GM18858 (cell line): ENCODE measurements at regions not wholly inside any gene's neighbourhood (a gene's known extent, or its start where the extent isn't known, plus 50 kb on each side); places are given as distances from the start of the nearest gene placed in this dataset.
"Not testable (repeated sequence)": the region's sequence is repeated elsewhere in the genome, so short reads cannot be mapped to it uniquely, and the experiment has no call there.

Experiments
- ATAC-seq: cut with Tn5 transposase; IDR thresholded peaks from one replicate; pipeline ENCODE4 v1.9.1; 2021; ENCODE audit not compliant: unreplicated experiment

GRCh38 chr7:24392774-24393173 is 108.8 kb downstream of the NPY start:
- ATAC-seq: no peak

GRCh38 chr7:24395512-24395911 is 111.5 kb downstream of the NPY start:
- no peak for ATAC-seq

- ATAC-seq: not testable (repeated sequence)
These were observed 112.4 kb downstream of the NPY start for GRCh38 chr7:24396387-24396786.

GRCh38 chr7:24401628-24402593 is 117.9 kb downstream of the NPY start:
- peak; percentile 66 for ATAC-seq

- ATAC-seq: no peak
These were observed 118.7 kb downstream of the NPY start for GRCh38 chr7:24402655-24403054.

GRCh38 chr7:24403557-24403956 is 119.6 kb downstream of the NPY start:
- ATAC-seq: no peak

- no peak for ATAC-seq
These were observed 120.3 kb downstream of the NPY start for GRCh38 chr7:24404315-24404714.

GRCh38 chr7:24405002-24405401 is 121.0 kb downstream of the NPY start:
- ATAC-seq: no peak

GRCh38 chr7:24406053-24406788 is 122.2 kb downstream of the NPY start:
- ATAC-seq: peak; percentile 70

GRCh38 chr7:24406789-24407299 is 122.9 kb downstream of the NPY start:
- no peak for ATAC-seq

GRCh38 chr7:24407965-24408364 is 124.0 kb downstream of the NPY start:
- ATAC-seq: no peak

- no peak for ATAC-seq
These were observed 124.9 kb downstream of the NPY start for GRCh38 chr7:24408798-24409430.

- ATAC-seq: no peak
These were observed 125.5 kb downstream of the NPY start for GRCh38 chr7:24409431-24410024.

GRCh38 chr7:24411226-24411625 is 127.2 kb downstream of the NPY start:
- ATAC-seq: no peak

- no peak for ATAC-seq
These were observed 133.6 kb downstream of the NPY start for GRCh38 chr7:24417526-24418120.

GRCh38 chr7:24419077-24419476 is 135.1 kb downstream of the NPY start:
- ATAC-seq: no peak

- no peak for ATAC-seq
These were observed 135.5 kb downstream of the NPY start for GRCh38 chr7:24419511-24419910.

GRCh38 chr7:24422441-24423010 is 138.5 kb downstream of the NPY start:
- no peak for ATAC-seq

- ATAC-seq: no peak
These were observed 141.7 kb downstream of the NPY start for GRCh38 chr7:24425664-24426063.

GRCh38 chr7:24427048-24427447 is 143.1 kb downstream of the NPY start:
- no peak for ATAC-seq
